ENCODE measurements at regions not wholly inside any gene's neighbourhood (a gene's known extent, or its start where the extent isn't known, plus 50 kb on each side); places are given as distances from the start of the nearest gene placed in this dataset.
"Not testable (repeated sequence)": the region's sequence is repeated elsewhere in the genome, so short reads cannot be mapped to it uniquely, and the experiment has no call there.

- no peaks in the 10 kb centered on the region for H3K27me3 Mint-ChIP-seq
- no peaks in the 10 kb centered on the region for H3K4me1 Mint-ChIP-seq
- H3K9me3 Mint-ChIP-seq: no peaks in the 10 kb centered on the region
- H3K4me3 Mint-ChIP-seq: no peak overlapping the region
- H3K36me3 Mint-ChIP-seq (ENCODE audit: low read depth): no peaks in the 10 kb centered on the region
- H3K27ac Mint-ChIP-seq: no peak overlapping the region
- no peak for DNase-seq
- intact Hi-C loops (cut with micrococcal nuclease): no loop called here
Observed at GRCh38 chr4:165794834-165795233, 78.2 kb upstream of the TLL1 start.

DNA sequence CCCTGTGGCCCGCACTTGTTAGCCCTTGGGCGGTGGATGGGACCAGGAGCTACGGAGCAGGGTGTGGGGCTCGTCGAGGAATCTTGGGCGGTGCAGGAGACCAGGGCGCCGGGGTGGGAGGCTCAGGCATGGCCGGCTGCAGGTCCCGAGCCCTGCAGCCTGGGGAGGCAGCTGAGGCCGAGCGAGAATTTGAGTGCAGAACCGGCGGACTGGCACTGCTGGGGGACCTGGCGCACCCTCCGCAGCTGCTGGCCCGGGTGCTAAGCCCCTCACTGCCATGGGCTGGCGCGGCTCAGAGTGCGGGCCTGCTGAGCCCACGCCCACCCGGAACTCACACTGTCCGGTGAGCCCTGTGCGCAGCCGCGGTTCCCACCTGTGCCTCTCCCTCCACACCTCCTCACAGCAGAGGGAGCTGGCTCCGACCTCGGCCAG, 73.6 kb upstream of the TLL1 start:
- Mint-ChIP-seq H3K4me1 (no peaks in the 10 kb centered on the region), H3K9me3 (no peaks in the 10 kb centered on the region)
- intact Hi-C loops (cut with micrococcal nuclease): no loop called here

GRCh38 chr4:165802452-165802851, 70.6 kb upstream of the TLL1 start:
- no peaks in the 10 kb centered on the region for H3K27me3 Mint-ChIP-seq
- H3K4me3 Mint-ChIP-seq: no peak overlapping the region
- H3K36me3 Mint-ChIP-seq (ENCODE audit: low read depth): no peaks in the 10 kb centered on the region

More for the DNA sequence above, 73.6 kb upstream of the TLL1 start:
- no peak overlapping the region for H3K27ac Mint-ChIP-seq
- H3K36me3 Mint-ChIP-seq (ENCODE audit: low read depth): no peaks in the 10 kb centered on the region
- no peak for DNase-seq
- no peak overlapping the region for H3K4me3 Mint-ChIP-seq
- no peaks in the 10 kb centered on the region for H3K27me3 Mint-ChIP-seq

GRCh38 chr4:165803005-165803404, 70.0 kb upstream of the TLL1 start:
- no peak overlapping the region for H3K4me3 Mint-ChIP-seq
- no peaks in the 10 kb centered on the region for H3K4me1 Mint-ChIP-seq
- DNase-seq: no peak
- no peaks in the 10 kb centered on the region for H3K36me3 Mint-ChIP-seq (ENCODE audit: low read depth)
- no peaks in the 10 kb centered on the region for H3K9me3 Mint-ChIP-seq
- no peak overlapping the region for H3K27ac Mint-ChIP-seq
- intact Hi-C loops (cut with micrococcal nuclease): no loop called here
- H3K27me3 Mint-ChIP-seq: no peaks in the 10 kb centered on the region

More at GRCh38 chr4:165802452-165802851, 70.6 kb upstream of the TLL1 start:
- Mint-ChIP-seq H3K27ac (no peak overlapping the region), H3K4me1 (no peaks in the 10 kb centered on the region), H3K9me3 (no peaks in the 10 kb centered on the region)
- intact Hi-C loops (cut with micrococcal nuclease): no loop called here
- no peak for DNase-seq

GRCh38 chr4:165805406-165805805, 67.6 kb upstream of the TLL1 start:
- no peak overlapping the region for H3K27ac Mint-ChIP-seq
- intact Hi-C loops (cut with micrococcal nuclease): no loop called here
- no peaks in the 10 kb centered on the region for H3K36me3 Mint-ChIP-seq (ENCODE audit: low read depth)
- no peak for DNase-seq
- no peaks in the 10 kb centered on the region for H3K27me3 Mint-ChIP-seq
- H3K4me3 Mint-ChIP-seq: no peak overlapping the region
- no peaks in the 10 kb centered on the region for H3K4me1 Mint-ChIP-seq
- H3K9me3 Mint-ChIP-seq: no peaks in the 10 kb centered on the region

DNA sequence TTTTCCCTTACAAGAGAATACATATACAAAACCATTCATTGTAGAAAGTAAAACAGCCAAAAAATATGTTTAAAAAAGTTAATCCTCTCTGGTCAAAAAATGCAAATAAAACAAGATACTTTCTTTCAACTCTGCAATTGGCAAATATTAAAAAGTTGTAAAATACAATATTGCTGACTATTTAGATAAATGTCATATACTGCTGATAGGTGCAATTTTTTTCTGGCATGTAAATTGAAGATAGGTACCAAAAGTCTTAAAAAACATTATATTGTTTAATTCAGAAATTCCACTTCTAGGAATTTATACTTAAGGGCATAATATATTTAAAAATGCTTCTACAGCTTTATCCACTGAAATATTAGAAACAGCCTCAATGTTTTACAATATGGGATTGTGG, 66.4 kb upstream of the TLL1 start:
- DNase-seq: no peak
- H3K9me3 Mint-ChIP-seq: no peaks in the 10 kb centered on the region
- no peaks in the 10 kb centered on the region for H3K27me3 Mint-ChIP-seq
- no peaks in the 10 kb centered on the region for H3K36me3 Mint-ChIP-seq (ENCODE audit: low read depth)
- H3K4me3 Mint-ChIP-seq: no peak overlapping the region
- intact Hi-C loops (cut with micrococcal nuclease): no loop called here
- H3K4me1 Mint-ChIP-seq: no peaks in the 10 kb centered on the region
- no peak overlapping the region for H3K27ac Mint-ChIP-seq

DNA sequence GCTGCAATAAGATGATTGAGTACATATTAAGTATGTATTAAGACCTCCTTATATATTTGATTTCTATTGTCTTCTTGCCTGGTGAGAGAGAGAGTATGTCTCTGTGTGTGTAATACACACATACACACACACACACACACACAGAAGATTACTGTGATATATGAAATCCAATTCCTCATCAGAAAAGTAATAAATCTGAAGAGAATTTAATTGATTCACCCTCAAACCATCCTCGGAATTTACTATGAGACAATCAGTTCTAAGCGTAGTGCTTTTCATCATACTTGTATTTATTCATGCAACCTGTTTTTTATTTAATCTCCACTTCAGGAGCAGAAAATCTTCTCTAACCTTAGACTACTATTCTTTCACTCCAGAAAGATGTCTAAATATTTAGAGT, 62.3 kb upstream of the TLL1 start:
- intact Hi-C loops (cut with micrococcal nuclease): no loop called here
- Mint-ChIP-seq H3K4me1 (no peaks in the 10 kb centered on the region), H3K9me3 (no peaks in the 10 kb centered on the region), H3K27ac (no peak overlapping the region), H3K36me3 (ENCODE audit: low read depth) (no peaks in the 10 kb centered on the region), H3K4me3 (no peak overlapping the region), H3K27me3 (no peaks in the 10 kb centered on the region)
- DNase-seq: no peak

DNA sequence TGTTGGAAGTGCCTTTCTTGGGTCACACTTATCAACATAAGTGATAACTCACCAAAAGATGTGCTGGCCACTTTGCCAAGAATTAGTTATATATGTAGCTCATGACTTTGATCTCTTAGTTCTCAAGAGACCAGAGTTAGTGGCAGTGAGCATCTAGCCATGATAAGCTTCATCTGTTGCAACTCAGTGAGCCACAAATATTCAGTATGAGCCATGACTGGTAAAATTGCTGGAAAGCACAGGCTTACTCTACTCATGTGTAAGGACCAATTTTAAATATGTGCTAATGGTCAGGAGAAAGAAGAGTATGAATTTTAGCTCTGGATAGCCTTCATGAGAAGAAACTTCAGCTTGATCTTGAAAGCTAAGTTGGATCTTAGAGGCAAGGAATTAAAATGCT, 59.4 kb upstream of the TLL1 start:
- H3K27ac Mint-ChIP-seq: no peak overlapping the region
- intact Hi-C loops (cut with micrococcal nuclease): no loop called here
- no peaks in the 10 kb centered on the region for H3K4me1 Mint-ChIP-seq
- H3K27me3 Mint-ChIP-seq: no peaks in the 10 kb centered on the region
- H3K4me3 Mint-ChIP-seq: no peak overlapping the region
- H3K9me3 Mint-ChIP-seq: no peaks in the 10 kb centered on the region
- no peak for DNase-seq
- no peaks in the 10 kb centered on the region for H3K36me3 Mint-ChIP-seq (ENCODE audit: low read depth)

DNA sequence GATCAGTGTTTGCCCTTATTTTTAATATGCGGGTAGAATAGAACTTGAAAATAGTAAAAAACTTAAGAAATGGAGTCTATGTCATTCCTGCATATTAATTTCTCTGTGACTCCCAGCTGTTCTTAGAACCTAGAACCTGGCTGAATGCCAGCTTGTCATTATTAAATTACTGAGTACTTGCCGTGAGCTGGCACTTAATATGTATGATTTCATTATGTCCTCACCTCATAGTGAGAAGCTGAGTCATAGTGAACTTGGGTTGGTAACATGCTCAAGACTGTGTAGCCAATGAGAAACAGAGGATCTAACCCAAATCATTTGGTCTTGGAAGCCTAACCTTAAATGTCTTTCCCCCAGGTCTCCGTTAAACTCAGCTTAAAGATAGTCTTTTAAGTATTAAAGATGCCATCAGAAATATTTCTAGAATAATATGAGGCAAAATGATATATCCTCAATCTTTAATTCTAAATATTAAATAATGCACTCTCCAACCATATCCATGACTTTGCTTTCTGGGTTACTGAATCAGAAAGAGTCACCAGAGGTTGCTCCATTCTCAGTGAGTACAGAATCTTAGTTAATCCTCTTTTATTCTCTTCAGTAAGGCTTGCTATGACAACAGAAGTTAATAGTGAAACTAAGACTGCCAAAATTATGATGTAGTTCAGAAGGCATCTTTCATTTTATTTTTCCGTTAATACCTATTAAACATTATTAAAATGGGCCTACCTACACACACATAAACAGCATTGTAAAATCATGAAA, 58.6 kb upstream of the TLL1 start:
- intact Hi-C loops (cut with micrococcal nuclease): no loop called here
- DNase-seq: no peak
- no peak overlapping the region for H3K4me3 Mint-ChIP-seq
- no peaks in the 10 kb centered on the region for H3K36me3 Mint-ChIP-seq (ENCODE audit: low read depth)
- no peaks in the 10 kb centered on the region for H3K9me3 Mint-ChIP-seq
- H3K4me1 Mint-ChIP-seq: no peaks in the 10 kb centered on the region
- H3K27ac Mint-ChIP-seq: no peak overlapping the region
- H3K27me3 Mint-ChIP-seq: no peaks in the 10 kb centered on the region

- H3K4me1 Mint-ChIP-seq; H3K9me3 Mint-ChIP-seq; H3K4me3 Mint-ChIP-seq; H3K36me3 Mint-ChIP-seq (ENCODE audit: low read depth); intact Hi-C loops (cut with micrococcal nuclease); H3K27me3 Mint-ChIP-seq; DNase-seq; H3K27ac Mint-ChIP-seq: not testable (repeated sequence)
Observed at GRCh38 chr4:165819126-165819525, 53.9 kb upstream of the TLL1 start.
